ENCODE measurements at regions not wholly inside any gene's neighbourhood (a gene's known extent, or its start where the extent isn't known, plus 50 kb on each side); places are given as distances from the start of the nearest gene placed in this dataset.

DNA sequence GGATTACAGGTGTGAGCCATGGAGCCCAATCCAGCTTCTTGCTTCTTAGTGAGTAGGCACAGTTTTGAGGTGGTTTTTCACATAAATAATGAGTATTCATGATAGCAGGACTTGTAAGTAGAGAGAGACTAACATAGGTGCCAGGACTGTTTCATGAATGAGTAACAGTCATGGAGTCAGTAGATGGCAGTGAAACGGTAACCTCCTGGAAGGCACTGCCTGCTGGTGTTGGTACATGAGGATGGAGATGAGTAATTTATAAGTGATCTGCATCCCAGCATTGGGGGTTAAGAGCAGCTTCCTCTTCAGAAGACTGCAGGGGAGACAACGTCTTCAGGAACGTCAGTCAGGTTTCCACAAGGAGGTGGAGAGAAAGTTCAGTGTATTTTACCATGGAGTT lies 143.8 kb downstream of the HAUS1 start:
- TF ChIP-seq, protein P1, sequence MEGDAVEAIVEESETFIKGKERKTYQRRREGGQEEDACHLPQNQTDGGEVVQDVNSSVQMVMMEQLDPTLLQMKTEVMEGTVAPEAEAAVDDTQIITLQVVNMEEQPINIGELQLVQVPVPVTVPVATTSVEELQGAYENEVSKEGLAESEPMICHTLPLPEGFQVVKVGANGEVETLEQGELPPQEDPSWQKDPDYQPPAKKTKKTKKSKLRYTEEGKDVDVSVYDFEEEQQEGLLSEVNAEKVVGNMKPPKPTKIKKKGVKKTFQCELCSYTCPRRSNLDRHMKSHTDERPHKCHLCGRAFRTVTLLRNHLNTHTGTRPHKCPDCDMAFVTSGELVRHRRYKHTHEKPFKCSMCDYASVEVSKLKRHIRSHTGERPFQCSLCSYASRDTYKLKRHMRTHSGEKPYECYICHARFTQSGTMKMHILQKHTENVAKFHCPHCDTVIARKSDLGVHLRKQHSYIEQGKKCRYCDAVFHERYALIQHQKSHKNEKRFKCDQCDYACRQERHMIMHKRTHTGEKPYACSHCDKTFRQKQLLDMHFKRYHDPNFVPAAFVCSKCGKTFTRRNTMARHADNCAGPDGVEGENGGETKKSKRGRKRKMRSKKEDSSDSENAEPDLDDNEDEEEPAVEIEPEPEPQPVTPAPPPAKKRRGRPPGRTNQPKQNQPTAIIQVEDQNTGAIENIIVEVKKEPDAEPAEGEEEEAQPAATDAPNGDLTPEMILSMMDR (IDR thresholded peaks at IDR 0.05; ENCODE audit: insufficient read depth, low read length, missing control alignments): no peak
- ChIA-PET CTCF (interaction anchor here (2.9 kb wide), 1 partner anchor 75 kb away, joined by 16 read pairs; a partner anchor contains a TSS), POLR2A (no interaction called here)
- DNase-seq (ENCODE audit: low read depth, low spot score): no peak
- H3K4me3 ChIP-seq (ENCODE audit: low read depth, low read length): no peak overlapping the region

DNA sequence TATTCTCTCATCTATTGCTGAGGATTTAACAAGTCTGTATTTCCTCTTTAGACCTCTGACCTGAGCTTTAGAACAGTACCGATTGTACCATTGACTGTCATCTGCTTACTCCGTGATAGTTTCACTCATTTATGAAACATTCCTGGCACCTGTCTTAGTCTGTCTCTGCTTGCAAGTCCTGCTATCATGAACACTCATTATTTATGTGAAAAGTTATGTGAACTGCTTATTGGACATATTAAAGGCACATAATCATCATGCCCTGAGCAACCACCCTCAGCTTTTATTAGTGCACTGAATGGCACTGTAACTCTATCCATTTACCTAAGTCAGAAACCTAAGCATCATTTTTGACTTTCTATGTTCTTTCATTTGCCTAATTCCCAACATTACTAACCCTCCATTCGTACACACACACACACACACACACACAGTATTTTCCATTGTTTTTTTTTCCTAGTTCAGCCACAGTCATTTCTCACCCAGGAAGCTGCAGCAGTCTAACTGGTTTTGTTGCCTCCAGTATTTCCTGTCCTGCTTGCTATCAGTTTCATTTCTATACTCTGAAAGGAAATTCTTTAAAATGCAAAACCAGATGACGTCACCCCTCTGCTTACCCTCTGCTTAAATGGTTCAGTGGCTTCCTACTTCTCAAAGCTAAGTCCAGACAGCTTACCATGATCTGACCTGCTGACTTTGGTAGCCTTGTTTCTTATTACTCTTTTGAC lies 146.1 kb downstream of the HAUS1 start:
- peak; percentile 69 for DNase-seq (ENCODE audit: low read depth, low spot score)
- ChIA-PET CTCF (interaction anchor here (1.2 to 2.2 kb wide), 4 partner anchors 10 to 77 kb away, joined by 3 to 9 read pairs (median 3); a partner anchor contains a TSS), POLR2A (interaction anchor here (0.8 kb wide), 1 partner anchor 77 kb away, joined by 4 read pairs; a partner anchor contains a TSS)
- TF ChIP-seq, protein P1 (IDR thresholded peaks at IDR 0.05; ENCODE audit: insufficient read depth, low read length, missing control alignments): no peak
- H3K4me3 ChIP-seq (ENCODE audit: low read depth, low read length): peak overlapping the region; percentile 21

DNA sequence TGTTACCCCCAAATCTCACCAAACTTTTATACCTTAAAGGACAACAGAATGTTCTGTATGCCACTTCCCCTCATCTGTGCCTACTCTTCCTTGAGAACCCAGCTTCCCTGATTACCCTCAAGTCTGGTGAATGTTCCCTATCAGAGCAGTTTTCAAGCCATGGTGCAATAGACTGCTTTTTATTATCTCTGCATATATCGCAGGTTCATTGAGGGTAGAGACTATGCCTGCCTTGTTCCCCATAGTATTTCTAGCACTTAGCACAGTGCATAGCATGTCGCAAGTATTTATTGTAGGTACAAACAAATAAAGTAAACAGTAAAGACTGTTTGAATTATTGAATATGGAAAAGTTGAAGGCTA lies 146.6 kb downstream of the HAUS1 start:
- DNase-seq (ENCODE audit: low read depth, low spot score): no peak
- TF ChIP-seq, protein P1 (IDR thresholded peaks at IDR 0.05; ENCODE audit: insufficient read depth, low read length, missing control alignments): no peak
- no peak overlapping the region; the same call in 1 of the 2 replicates for H3K4me3 ChIP-seq (ENCODE audit: low read depth, low read length)
- CTCF ChIA-PET: interaction anchor here (1.2 to 2.2 kb wide), 3 partner anchors 9 to 78 kb away, joined by 3 to 9 read pairs (median 3); a partner anchor contains a TSS
- POLR2A ChIA-PET: interaction anchor here (0.8 kb wide), 1 partner anchor 77 kb away, joined by 4 read pairs; a partner anchor contains a TSS

DNA sequence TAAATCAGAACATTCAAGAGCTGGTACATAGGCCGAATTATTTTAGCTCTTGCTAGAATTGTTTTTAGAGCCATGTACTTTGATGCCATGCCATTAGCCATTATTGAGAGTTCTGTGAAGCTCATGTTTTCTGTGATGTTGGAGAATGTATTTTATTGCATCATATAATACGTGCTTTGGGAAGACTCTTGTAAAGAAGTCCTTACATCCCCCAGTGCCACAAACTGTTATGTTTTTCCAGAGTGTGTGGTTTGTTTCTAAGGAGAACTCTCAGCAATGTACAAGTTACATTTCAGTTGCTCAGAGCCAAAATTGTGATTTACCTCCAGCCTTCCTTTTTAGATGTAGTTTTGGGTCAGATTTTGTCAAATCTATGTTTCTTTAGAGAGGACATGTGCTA lies 148.6 kb downstream of the HAUS1 start:
- TF ChIP-seq, protein P1 (IDR thresholded peaks at IDR 0.05; ENCODE audit: insufficient read depth, low read length, missing control alignments): no peak
- DNase-seq (ENCODE audit: low read depth, low spot score): no peak
- H3K4me3 ChIP-seq (ENCODE audit: low read depth, low read length): no peak overlapping the region
- CTCF ChIA-PET: interaction anchor here (0.8 kb wide), 1 partner anchor 79 kb away, joined by 5 read pairs; a partner anchor contains a TSS
- POLR2A ChIA-PET: no interaction called here

DNA sequence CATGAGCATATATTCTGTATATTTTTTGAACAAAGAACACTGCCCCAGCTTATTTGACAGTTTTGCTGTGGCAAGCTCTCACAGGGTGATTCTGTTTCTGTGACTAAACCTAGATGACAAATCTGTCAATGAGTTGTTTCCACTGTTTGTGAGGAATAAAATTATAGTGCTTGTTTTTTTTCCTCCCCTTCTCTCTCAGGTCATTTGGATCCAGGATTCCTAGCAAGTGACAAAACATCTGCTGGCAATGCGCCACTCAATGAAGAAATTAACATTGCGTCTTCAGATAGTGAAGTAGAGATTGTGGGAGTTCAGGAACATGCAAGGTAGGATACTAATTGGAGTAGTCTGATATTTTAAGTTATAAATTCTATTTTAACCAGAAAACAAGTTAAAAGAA lies 149.3 kb downstream of the HAUS1 start:
- DNase-seq (ENCODE audit: low read depth, low spot score): no peak
- TF ChIP-seq, protein P1 (IDR thresholded peaks at IDR 0.05; ENCODE audit: insufficient read depth, low read length, missing control alignments): no peak
- CTCF ChIA-PET: interaction anchor here (0.8 to 1.0 kb wide), 2 partner anchors 78 to 80 kb away, joined by 3 to 5 read pairs; a partner anchor contains a TSS
- H3K4me3 ChIP-seq (ENCODE audit: low read depth, low read length): no peak overlapping the region
- POLR2A ChIA-PET: no interaction called here

DNA sequence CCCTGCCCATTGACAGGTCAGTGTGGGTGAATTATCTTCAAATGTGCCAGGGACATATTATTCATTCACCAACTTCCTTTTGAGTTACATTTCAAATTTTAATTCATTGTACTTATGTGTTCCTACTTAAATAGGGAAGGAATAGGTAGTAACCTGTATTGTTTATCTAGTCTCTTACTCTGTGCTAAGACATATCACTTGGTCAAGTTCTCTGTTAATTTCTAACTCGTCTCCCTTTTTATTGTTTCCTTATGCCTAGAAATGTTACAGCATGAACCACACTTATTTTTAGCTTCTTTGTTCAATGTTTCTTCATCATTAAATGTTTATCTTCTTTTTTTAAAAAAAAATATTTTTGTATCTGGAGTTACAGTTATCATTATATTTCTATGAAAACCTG lies 151.9 kb downstream of the HAUS1 start:
- POLR2A ChIA-PET: no interaction called here
- no peak overlapping the region for H3K4me3 ChIP-seq (ENCODE audit: low read depth, low read length)
- DNase-seq (ENCODE audit: low read depth, low spot score): no peak
- TF ChIP-seq, protein P1 (IDR thresholded peaks at IDR 0.05; ENCODE audit: insufficient read depth, low read length, missing control alignments): no peak
- CTCF ChIA-PET: interaction anchor here (1.2 to 6.7 kb wide), 3 partner anchors 25 to 402 kb away, joined by 4 to 33 read pairs (median 4); partner anchors contain the start of gene LOXHD1
